Choroid plexus epithelial cell (primary cell): ENCODE measurements at regions not wholly inside any gene's neighbourhood (a gene's known extent, or its start where the extent isn't known, plus 50 kb on each side); places are given as distances from the start of the nearest gene placed in this dataset.

Experiments
- DNase-seq: peaks from one replicate; pipeline ENCODE4 v3.0.0-alpha.2; 2010; ENCODE audit warnings: low read depth
- H3K4me3 ChIP-seq: 2 replicates; pipeline ENCODE4 v1.5.1; 2011; ENCODE audit warnings: low read depth, mild to moderate bottlenecking, control low read depth, low read length, moderate library complexity
- TF ChIP-seq, protein P1 (sequence below): conservative IDR thresholded peaks from 2 replicates; pipeline ENCODE4 v1.5.1; 2011; ENCODE audit warnings: low read depth, mild to moderate bottlenecking, control low read depth, inconsistent platforms, low read length, moderate library complexity

DNA sequence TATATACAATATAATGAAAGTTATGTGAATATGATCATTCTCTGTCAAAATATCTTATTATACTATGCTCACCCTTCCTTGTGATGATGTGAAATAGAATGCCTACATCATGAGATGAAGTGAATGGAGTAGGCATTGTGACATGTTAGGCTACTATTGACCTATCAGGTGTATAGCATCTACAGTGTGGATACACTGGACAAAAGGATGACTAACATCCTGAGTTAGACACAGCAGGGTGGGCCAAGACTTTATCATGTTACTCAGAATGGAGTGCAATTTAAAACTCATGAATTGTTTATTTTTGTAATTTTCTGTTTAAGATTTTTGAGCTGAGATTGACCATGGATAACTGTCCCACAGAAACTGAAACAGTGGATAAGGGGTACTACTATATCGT lies 53.4 kb upstream of the NAV3 start:
- H3K4me3 ChIP-seq = no peak overlapping the region
- TF ChIP-seq, protein P1, sequence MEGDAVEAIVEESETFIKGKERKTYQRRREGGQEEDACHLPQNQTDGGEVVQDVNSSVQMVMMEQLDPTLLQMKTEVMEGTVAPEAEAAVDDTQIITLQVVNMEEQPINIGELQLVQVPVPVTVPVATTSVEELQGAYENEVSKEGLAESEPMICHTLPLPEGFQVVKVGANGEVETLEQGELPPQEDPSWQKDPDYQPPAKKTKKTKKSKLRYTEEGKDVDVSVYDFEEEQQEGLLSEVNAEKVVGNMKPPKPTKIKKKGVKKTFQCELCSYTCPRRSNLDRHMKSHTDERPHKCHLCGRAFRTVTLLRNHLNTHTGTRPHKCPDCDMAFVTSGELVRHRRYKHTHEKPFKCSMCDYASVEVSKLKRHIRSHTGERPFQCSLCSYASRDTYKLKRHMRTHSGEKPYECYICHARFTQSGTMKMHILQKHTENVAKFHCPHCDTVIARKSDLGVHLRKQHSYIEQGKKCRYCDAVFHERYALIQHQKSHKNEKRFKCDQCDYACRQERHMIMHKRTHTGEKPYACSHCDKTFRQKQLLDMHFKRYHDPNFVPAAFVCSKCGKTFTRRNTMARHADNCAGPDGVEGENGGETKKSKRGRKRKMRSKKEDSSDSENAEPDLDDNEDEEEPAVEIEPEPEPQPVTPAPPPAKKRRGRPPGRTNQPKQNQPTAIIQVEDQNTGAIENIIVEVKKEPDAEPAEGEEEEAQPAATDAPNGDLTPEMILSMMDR = no peak
- DNase-seq = peak; percentile 9

DNA sequence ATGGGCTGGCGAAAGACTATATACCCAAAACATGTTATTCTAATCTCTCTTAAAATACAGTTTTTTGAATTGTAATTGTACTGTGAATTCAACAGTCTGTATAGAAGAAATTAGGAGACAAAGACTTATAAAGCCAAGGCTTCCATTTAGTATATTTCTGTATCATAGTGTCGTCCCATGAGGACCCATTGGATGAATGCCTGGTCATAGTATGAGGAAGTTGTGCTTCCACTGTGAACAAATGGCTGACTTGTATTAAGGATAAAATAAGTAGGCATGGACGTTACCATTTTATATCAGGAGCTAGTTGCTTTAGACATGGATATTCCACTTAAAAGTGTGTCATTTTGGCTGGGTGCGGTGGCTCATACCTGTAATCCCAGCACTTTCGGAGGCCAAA lies 55.9 kb upstream of the NAV3 start:
- no peak overlapping the region for H3K4me3 ChIP-seq
- no peak for DNase-seq
- TF ChIP-seq, protein P1 = no peak

DNA sequence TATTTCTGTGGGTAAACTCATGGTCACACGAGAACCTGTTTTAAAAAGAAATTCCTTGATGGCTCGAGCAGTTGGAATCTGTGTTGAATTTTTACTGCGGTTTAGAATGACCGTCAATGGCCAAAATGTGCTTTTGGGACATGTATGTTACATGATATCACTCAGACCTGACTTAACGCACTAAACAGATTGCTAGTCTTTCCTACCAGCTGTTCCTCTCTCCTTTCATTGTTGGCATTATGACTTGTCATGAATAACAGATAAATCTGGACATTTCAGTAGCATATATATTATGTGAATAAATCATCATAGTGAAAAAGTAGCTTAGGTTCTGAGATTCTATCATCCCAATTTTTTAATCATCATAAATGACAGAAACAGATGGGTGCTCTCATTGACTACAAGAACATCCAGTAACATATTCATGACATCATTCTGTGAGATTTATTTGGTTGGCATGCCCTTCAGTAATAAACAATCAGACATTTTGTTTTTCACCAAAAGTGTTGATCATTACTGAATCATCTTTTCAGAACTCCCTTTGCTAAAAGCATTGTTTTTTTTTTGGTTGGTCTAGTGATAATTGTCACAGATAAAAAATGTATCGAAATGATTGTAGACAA lies 57.9 kb upstream of the NAV3 start:
- DNase-seq = no peak
- TF ChIP-seq, protein P1 = no peak
- H3K4me3 ChIP-seq = no peak overlapping the region

DNA sequence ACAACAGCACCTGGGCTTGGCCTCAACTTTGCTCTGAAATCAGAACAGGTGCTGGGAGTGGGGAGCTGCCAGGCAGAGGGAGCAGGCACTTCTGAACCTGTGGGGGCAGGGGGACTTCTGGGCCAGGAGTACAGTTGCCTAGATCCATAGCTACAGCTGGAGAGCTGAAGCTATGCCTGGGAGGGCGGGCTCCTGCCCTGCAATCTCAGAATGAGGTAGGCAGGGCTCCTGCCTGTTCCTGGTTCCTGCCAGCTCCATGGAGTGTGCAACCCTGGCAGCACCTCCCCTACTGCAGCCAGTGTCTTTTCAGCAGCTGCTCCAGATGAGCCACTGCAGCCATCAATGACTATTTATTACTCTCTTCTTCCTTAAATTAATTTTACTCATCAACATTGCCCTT lies 62.1 kb upstream of the NAV3 start:
- no peak overlapping the region for H3K4me3 ChIP-seq
- TF ChIP-seq, protein P1 = no peak
- no peak for DNase-seq

DNA sequence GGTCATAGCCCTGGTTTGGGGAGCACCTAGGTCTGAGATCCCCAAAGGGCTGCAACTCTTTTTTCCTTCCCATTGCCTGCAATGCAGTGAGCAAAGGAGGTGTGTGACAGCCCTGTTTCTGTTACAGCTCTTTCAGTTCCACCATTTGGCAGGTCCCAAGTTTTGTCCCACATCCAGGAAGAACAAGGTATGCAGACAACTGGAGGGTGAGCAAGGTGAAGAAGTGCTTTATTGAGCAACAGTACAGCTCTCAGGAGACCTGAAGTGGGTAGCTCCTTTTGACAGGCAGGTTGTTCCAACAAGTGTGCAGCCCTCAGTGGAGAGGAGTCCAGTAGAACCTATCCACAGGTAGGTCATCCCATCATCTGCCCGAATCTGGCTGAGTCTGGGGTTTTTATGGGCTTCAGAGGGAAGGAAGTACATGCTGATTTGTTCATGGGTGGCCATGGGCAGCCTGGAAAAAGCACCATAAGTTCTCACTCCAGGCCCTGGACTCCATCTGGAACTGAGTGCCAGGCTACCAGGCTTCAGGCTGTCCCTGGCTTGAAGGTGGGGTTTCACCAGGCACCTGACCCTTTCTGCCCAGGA lies 62.8 kb upstream of the NAV3 start:
- no peak overlapping the region for H3K4me3 ChIP-seq
- TF ChIP-seq, protein P1 = no peak
- no peak for DNase-seq

DNA sequence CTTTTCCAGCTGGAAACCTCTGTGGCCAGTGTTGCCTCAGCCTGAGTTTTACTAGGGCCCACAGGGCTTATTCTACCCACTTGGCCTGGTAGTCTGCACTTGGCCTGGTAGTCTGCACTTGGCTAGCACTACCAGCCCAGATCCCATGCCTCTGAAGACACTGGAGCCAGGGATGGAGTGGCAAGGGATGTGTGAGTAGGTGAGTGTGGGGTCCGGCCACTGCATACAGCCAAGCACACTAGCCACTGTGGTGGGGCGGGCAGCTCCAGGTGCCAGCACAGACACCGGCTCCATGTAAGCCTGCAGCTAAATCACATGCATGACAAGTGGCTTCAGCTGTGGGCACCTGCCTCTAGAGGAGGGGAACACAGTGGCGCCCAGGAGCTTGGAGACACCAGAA lies 63.4 kb upstream of the NAV3 start:
- TF ChIP-seq, protein P1 = no peak
- H3K4me3 ChIP-seq = no peak overlapping the region

DNA sequence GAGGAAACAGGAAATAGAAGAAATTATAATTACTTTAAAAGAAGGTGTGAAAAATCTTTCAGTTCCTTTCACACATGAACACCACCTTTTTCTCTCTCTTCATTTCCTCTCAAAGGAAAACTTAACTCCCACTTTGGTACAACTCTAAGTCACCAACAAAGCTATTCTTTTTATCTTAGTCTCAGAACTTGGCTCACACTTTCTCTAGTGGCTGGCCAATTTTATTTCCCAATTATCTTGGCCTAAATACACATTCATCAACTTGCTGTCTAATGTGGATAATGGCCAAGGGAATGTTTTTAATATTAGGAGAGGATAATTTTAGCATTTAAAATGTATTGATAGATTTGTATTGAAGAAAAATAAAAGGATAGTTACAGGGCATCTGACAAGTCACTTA lies 64.5 kb upstream of the NAV3 start:
- TF ChIP-seq, protein P1 = no peak

More for the DNA sequence above, 63.4 kb upstream of the NAV3 start:
- DNase-seq = no peak

More for the DNA sequence above, 64.5 kb upstream of the NAV3 start:
- H3K4me3 ChIP-seq = no peak overlapping the region
- no peak for DNase-seq
